OCI-LY3 (cell line): ENCODE measurements at regions not wholly inside any gene's neighbourhood (a gene's known extent, or its start where the extent isn't known, plus 50 kb on each side); places are given as distances from the start of the nearest gene placed in this dataset.

ENCODE experiments used
- CTCF ChIP-seq: fragments of 200-600, 300-600 bp; sonication (generic); IDR thresholded peaks from 2 replicates; pipeline ENCODE4 v1.5.1; 2014; ENCODE audit warnings: antibody characterized with exemption, low read length, low read depth
- EZH2phosphoT487 ChIP-seq: fragments of 200-600 bp; shearing (Covaris generic); IDR thresholded peaks from 2 replicates; pipeline ENCODE4 v1.6.1; 2018; ENCODE audit warnings: antibody characterized with exemption, mixed run types, low read depth

GRCh38 chr13:40406405-40407120 is 259.9 kb downstream of the FOXO1 start:
- TF ChIP-seq CTCF (no peak), EZH2phosphoT487 (no peak)
